ENCODE measurements at regions not wholly inside any gene's neighbourhood (a gene's known extent, or its start where the extent isn't known, plus 50 kb on each side); places are given as distances from the start of the nearest gene placed in this dataset.

DNA sequence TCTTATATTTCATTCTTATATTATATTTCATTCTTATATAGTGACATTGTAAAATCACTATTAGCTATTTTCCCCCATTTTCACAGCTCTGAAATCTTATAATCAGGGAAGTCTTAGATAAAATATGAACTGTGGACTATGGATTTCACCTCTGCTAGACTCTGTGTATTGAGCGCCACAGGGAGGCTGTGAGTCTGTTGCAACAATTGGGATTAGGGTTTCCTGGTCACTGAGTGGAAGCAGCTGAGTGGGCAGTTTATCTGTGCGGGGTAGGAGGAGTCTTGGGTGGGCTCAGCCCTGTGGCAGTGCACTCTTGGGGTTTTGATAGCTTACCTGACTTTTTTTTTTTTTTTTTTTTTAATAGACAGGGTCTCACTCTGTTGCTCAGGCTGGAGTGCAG lies 249.5 kb downstream of the PTTG2 start:
- no peaks in the 10 kb centered on the region for H3K79me2 ChIP-seq (ENCODE audit: control insufficient read depth, insufficient read depth, low read length)
- no peaks in the 10 kb centered on the region for H3K36me3 ChIP-seq (ENCODE audit: control insufficient read depth, insufficient read depth, low read length)
- H3K27ac ChIP-seq (ENCODE audit: low read depth, low read length) = no peak overlapping the region
- H2BK15ac ChIP-seq (replicated peaks; ENCODE audit: low read depth) = no peak overlapping the region
- H3K18ac ChIP-seq (ENCODE audit: low read length) = peak overlapping the region; percentile 71
- no peak overlapping the region for H4K5ac ChIP-seq (ENCODE audit: low read length)
- no peak overlapping the region for H2BK120ac ChIP-seq (ENCODE audit: low read depth, low read length)
- H3K4ac ChIP-seq (ENCODE audit: low read depth, low read length) = peak overlapping the region; percentile 26
- H3K56ac ChIP-seq (ENCODE audit: low read length) = no peak overlapping the region
- DNase-seq = no peak
- H3K9ac ChIP-seq (ENCODE audit: low read length) = no peak overlapping the region
- no peak overlapping the region for H3K4me2 ChIP-seq (ENCODE audit: low read length)
- no peak overlapping the region for H2AK5ac ChIP-seq (ENCODE audit: low read length)
- no peaks in the 10 kb centered on the region for H3K27me3 ChIP-seq (ENCODE audit: insufficient read depth, low read length, poor library complexity)
- no peak overlapping the region for H2BK5ac ChIP-seq (ENCODE audit: low read length)
- H3K4me3 ChIP-seq (ENCODE audit: low read length) = no peak overlapping the region
- H3K23ac ChIP-seq (ENCODE audit: low read length) = no peak overlapping the region
- H3K4me1 ChIP-seq (ENCODE audit: control insufficient read depth, low read depth, low read length) = no peaks in the 10 kb centered on the region
- no peaks in the 10 kb centered on the region for H3K79me1 ChIP-seq (ENCODE audit: low read length)
- H4K8ac ChIP-seq (ENCODE audit: low read depth, low read length) = no peak overlapping the region
- WGBS (ENCODE audit: extremely low coverage, insufficient coverage, low lambda C conversion rate) = no CpG with 5 or more reads among the region's 2 CpGs

- H4K8ac ChIP-seq (ENCODE audit: low read depth, low read length) = no peak overlapping the region
- H3K4ac ChIP-seq (ENCODE audit: low read depth, low read length) = no peak overlapping the region
- H2BK120ac ChIP-seq (ENCODE audit: low read depth, low read length) = no peak overlapping the region
- H3K36me3 ChIP-seq (ENCODE audit: control insufficient read depth, insufficient read depth, low read length) = no peaks in the 10 kb centered on the region
- H4K5ac ChIP-seq (ENCODE audit: low read length) = no peak overlapping the region
- no peak overlapping the region for H3K4me2 ChIP-seq (ENCODE audit: low read length)
- H2BK15ac ChIP-seq (replicated peaks; ENCODE audit: low read depth) = no peak overlapping the region
- H3K4me3 ChIP-seq (ENCODE audit: low read length) = no peak overlapping the region
- H3K4me1 ChIP-seq (ENCODE audit: control insufficient read depth, low read depth, low read length) = no peaks in the 10 kb centered on the region
- peak; percentile 90 for DNase-seq
- H3K79me1 ChIP-seq (ENCODE audit: low read length) = no peaks in the 10 kb centered on the region
- H3K27ac ChIP-seq (ENCODE audit: low read depth, low read length) = peak overlapping the region; percentile 10
- H3K27me3 ChIP-seq (ENCODE audit: insufficient read depth, low read length, poor library complexity) = no peaks in the 10 kb centered on the region
- H3K23ac ChIP-seq (ENCODE audit: low read length) = no peak overlapping the region
- H2AK5ac ChIP-seq (ENCODE audit: low read length) = no peak overlapping the region
- WGBS (ENCODE audit: extremely low coverage, insufficient coverage, low lambda C conversion rate) = no CpG with 5 or more reads among the region's 11 CpGs
- H3K9ac ChIP-seq (ENCODE audit: low read length) = no peak overlapping the region
- H2BK5ac ChIP-seq (ENCODE audit: low read length) = peak overlapping the region; percentile 52
- peak overlapping the region; percentile 97 for H3K18ac ChIP-seq (ENCODE audit: low read length)
- peak overlapping the region; percentile 35 for H3K56ac ChIP-seq (ENCODE audit: low read length)
- H3K79me2 ChIP-seq (ENCODE audit: control insufficient read depth, insufficient read depth, low read length) = no peaks in the 10 kb centered on the region
Observed at GRCh38 chr4:38210396-38211114, 250.4 kb downstream of the PTTG2 start.

GRCh38 chr4:38211885-38212284 lies 251.7 kb downstream of the PTTG2 start:
- no peak overlapping the region for H3K4ac ChIP-seq (ENCODE audit: low read depth, low read length)
- no peak overlapping the region for H3K27ac ChIP-seq (ENCODE audit: low read depth, low read length)
- no peaks in the 10 kb centered on the region for H3K4me1 ChIP-seq (ENCODE audit: control insufficient read depth, low read depth, low read length)
- no peak overlapping the region for H3K9ac ChIP-seq (ENCODE audit: low read length)
- no peak overlapping the region for H2BK5ac ChIP-seq (ENCODE audit: low read length)
- no peaks in the 10 kb centered on the region for H3K27me3 ChIP-seq (ENCODE audit: insufficient read depth, low read length, poor library complexity)
- no peak overlapping the region for H3K4me3 ChIP-seq (ENCODE audit: low read length)
- no peaks in the 10 kb centered on the region for H3K79me2 ChIP-seq (ENCODE audit: control insufficient read depth, insufficient read depth, low read length)
- H3K4me2 ChIP-seq (ENCODE audit: low read length) = no peak overlapping the region
- H4K8ac ChIP-seq (ENCODE audit: low read depth, low read length) = no peak overlapping the region
- H2BK15ac ChIP-seq (replicated peaks; ENCODE audit: low read depth) = no peak overlapping the region
- H3K23ac ChIP-seq (ENCODE audit: low read length) = no peak overlapping the region
- no peak overlapping the region for H3K56ac ChIP-seq (ENCODE audit: low read length)
- H2BK120ac ChIP-seq (ENCODE audit: low read depth, low read length) = no peak overlapping the region
- no CpG with 5 or more reads among the region's 2 CpGs for WGBS (ENCODE audit: extremely low coverage, insufficient coverage, low lambda C conversion rate)
- H2AK5ac ChIP-seq (ENCODE audit: low read length) = no peak overlapping the region
- no peak overlapping the region for H4K5ac ChIP-seq (ENCODE audit: low read length)
- no peak overlapping the region for H3K18ac ChIP-seq (ENCODE audit: low read length)
- no peaks in the 10 kb centered on the region for H3K79me1 ChIP-seq (ENCODE audit: low read length)
- no peak for DNase-seq
- H3K36me3 ChIP-seq (ENCODE audit: control insufficient read depth, insufficient read depth, low read length) = no peaks in the 10 kb centered on the region

DNA sequence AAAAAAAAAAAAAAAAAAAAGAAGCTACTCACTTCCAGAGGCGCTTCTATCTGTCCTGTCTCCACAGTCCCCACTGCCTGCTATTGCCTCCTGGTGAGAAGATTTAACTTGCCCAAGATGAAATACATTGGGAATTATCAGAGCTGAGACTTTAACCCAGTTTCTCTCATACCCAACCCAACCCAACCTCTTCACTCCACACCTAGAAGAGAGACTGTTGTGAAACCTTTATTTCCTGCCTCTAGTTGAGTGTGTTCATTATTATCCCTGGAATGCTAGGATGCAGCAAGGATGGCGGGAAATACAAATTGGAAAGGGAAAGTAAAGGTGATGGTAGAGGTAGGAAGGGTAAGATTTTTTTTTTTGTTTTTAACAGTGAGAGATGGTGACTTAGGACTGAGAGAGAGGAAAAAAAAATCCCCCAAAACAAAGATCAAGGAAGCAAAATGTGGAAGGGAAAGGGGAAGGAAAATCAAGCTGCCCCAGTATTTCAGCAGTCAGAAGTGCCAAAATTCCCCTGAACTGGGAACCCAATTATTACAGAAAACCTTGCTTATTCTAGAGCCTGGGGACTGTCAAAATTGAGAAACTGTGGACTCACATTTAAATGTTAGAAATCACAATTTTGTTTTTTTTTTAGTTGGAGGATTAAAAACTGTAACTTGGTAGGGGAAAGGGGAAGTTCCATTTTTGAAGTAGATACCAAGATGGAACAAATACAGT lies 253.0 kb downstream of the PTTG2 start:
- no peaks in the 10 kb centered on the region for H3K36me3 ChIP-seq (ENCODE audit: control insufficient read depth, insufficient read depth, low read length)
- H3K27ac ChIP-seq (ENCODE audit: low read depth, low read length) = no peak overlapping the region
- no peak overlapping the region for H3K23ac ChIP-seq (ENCODE audit: low read length)
- peak; percentile 30 for DNase-seq
- H3K79me2 ChIP-seq (ENCODE audit: control insufficient read depth, insufficient read depth, low read length) = no peaks in the 10 kb centered on the region
- H2BK5ac ChIP-seq (ENCODE audit: low read length) = no peak overlapping the region
- no peaks in the 10 kb centered on the region for H3K27me3 ChIP-seq (ENCODE audit: insufficient read depth, low read length, poor library complexity)
- no peak overlapping the region for H3K56ac ChIP-seq (ENCODE audit: low read length)
- H3K4ac ChIP-seq (ENCODE audit: low read depth, low read length) = no peak overlapping the region
- no peak overlapping the region for H3K9ac ChIP-seq (ENCODE audit: low read length)
- no peaks in the 10 kb centered on the region for H3K79me1 ChIP-seq (ENCODE audit: low read length)
- no peaks in the 10 kb centered on the region for H3K4me1 ChIP-seq (ENCODE audit: control insufficient read depth, low read depth, low read length)
- no peak overlapping the region for H3K18ac ChIP-seq (ENCODE audit: low read length)
- H4K8ac ChIP-seq (ENCODE audit: low read depth, low read length) = no peak overlapping the region
- H3K4me3 ChIP-seq (ENCODE audit: low read length) = no peak overlapping the region
- H3K4me2 ChIP-seq (ENCODE audit: low read length) = no peak overlapping the region
- no peak overlapping the region for H4K5ac ChIP-seq (ENCODE audit: low read length)
- WGBS (ENCODE audit: extremely low coverage, insufficient coverage, low lambda C conversion rate) = no CpG with 5 or more reads among the region's 2 CpGs
- H2AK5ac ChIP-seq (ENCODE audit: low read length) = no peak overlapping the region
- no peak overlapping the region for H2BK120ac ChIP-seq (ENCODE audit: low read depth, low read length)
- H2BK15ac ChIP-seq (replicated peaks; ENCODE audit: low read depth) = no peak overlapping the region

GRCh38 chr4:38222892-38223291 lies 262.7 kb downstream of the PTTG2 start:
- no peak overlapping the region for H4K5ac ChIP-seq (ENCODE audit: low read length)
- H3K27ac ChIP-seq (ENCODE audit: low read depth, low read length) = no peak overlapping the region
- no peaks in the 10 kb centered on the region for H3K4me1 ChIP-seq (ENCODE audit: control insufficient read depth, low read depth, low read length)
- no peaks in the 10 kb centered on the region for H3K27me3 ChIP-seq (ENCODE audit: insufficient read depth, low read length, poor library complexity)
- H3K79me2 ChIP-seq (ENCODE audit: control insufficient read depth, insufficient read depth, low read length) = no peaks in the 10 kb centered on the region
- no CpG with 5 or more reads among the region's 2 CpGs for WGBS (ENCODE audit: extremely low coverage, insufficient coverage, low lambda C conversion rate)
- H2BK15ac ChIP-seq (replicated peaks; ENCODE audit: low read depth) = no peak overlapping the region
- H3K56ac ChIP-seq (ENCODE audit: low read length) = no peak overlapping the region
- H3K79me1 ChIP-seq (ENCODE audit: low read length) = no peaks in the 10 kb centered on the region
- H2AK5ac ChIP-seq (ENCODE audit: low read length) = no peak overlapping the region
- H3K9ac ChIP-seq (ENCODE audit: low read length) = no peak overlapping the region
- no peak overlapping the region for H2BK120ac ChIP-seq (ENCODE audit: low read depth, low read length)
- no peak for DNase-seq
- H3K4me3 ChIP-seq (ENCODE audit: low read length) = no peak overlapping the region
- no peak overlapping the region for H3K23ac ChIP-seq (ENCODE audit: low read length)
- H2BK5ac ChIP-seq (ENCODE audit: low read length) = no peak overlapping the region
- H4K8ac ChIP-seq (ENCODE audit: low read depth, low read length) = no peak overlapping the region
- no peak overlapping the region for H3K4ac ChIP-seq (ENCODE audit: low read depth, low read length)
- H3K36me3 ChIP-seq (ENCODE audit: control insufficient read depth, insufficient read depth, low read length) = no peaks in the 10 kb centered on the region
- no peak overlapping the region for H3K18ac ChIP-seq (ENCODE audit: low read length)
- no peak overlapping the region for H3K4me2 ChIP-seq (ENCODE audit: low read length)
